A549 (cell line): ENCODE measurements at regions not wholly inside any gene's neighbourhood (a gene's known extent, or its start where the extent isn't known, plus 50 kb on each side); places are given as distances from the start of the nearest gene placed in this dataset.

Experiments
- HDAC2 ChIP-seq: fragments of 200-600 bp; sonication (generic); IDR thresholded peaks from 2 replicates; pipeline ENCODE4 v1.6.1; 2016
- MAZ ChIP-seq: fragments of 150-350 bp; IDR thresholded peaks from 2 replicates; pipeline ENCODE4 v1.6.1; 2014; ENCODE audit warnings: antibody characterized with exemption, low read depth, low read length, borderline replicate concordance
- NFE2L2 ChIP-seq: fragments of 150-350 bp; conservative IDR thresholded peaks from 2 replicates; pipeline ENCODE4 v1.6.1; 2014; ENCODE audit warnings: low read length
- PHF8 ChIP-seq: fragments of 200-600 bp; sonication (generic); IDR thresholded peaks from 2 replicates; pipeline ENCODE4 v1.6.1; 2016; ENCODE audit warnings: low read depth, mild to moderate bottlenecking, antibody characterized with exemption, moderate library complexity, borderline replicate concordance
- POLR2A ChIP-seq: IDR thresholded peaks from 2 replicates; pipeline ENCODE4 v1.6.1; 2012; ENCODE audit warnings: mild to moderate bottlenecking, low read length
- RCOR1 ChIP-seq: fragments of 150-350 bp; IDR thresholded peaks from 2 replicates; pipeline ENCODE4 v1.6.1; 2014; ENCODE audit warnings: antibody characterized with exemption, low read length, low read depth
- SREBF2 ChIP-seq: fragments of 450-650 bp; IDR thresholded peaks from 2 replicates; pipeline ENCODE4 v1.6.1; 2014; ENCODE audit warnings: mild to moderate bottlenecking, moderate library complexity
- TF ChIP-seq, protein P1 (sequence below): fragments of >200 bp; sonication (Bioruptor Twin); formaldehyde crosslinking; IDR thresholded peaks from 3 replicates; pipeline ENCODE4 v1.5.1; 2016
- TF ChIP-seq, protein P2 (sequence below): IDR thresholded peaks from 2 replicates; pipeline ENCODE4 v1.6.1; 2012

DNA sequence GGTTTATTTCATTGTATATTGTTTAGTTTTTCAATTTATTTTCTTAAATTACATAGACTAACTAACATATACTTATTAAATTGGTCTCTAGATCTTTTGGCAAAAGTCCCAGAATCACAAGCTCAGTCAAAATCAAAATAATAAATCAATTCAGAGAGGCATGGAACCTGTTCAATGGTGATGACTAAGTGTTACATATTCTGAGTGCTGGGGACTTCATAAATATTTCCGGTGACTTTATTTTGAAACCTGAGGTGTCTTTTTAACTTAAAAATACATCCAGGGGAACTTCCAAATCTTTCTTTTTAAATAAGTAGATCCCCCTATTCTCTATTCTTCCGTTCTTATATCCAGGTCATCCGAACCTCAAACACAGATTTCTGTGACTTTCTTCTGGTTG, 89.6 kb upstream of the ZNF804B start:
- TF ChIP-seq MAZ (no peak), POLR2A (no peak), NFE2L2 (no peak), RCOR1 (no peak), PHF8 (no peak), SREBF2 (no peak), HDAC2 (no peak)
- TF ChIP-seq, protein P1, sequence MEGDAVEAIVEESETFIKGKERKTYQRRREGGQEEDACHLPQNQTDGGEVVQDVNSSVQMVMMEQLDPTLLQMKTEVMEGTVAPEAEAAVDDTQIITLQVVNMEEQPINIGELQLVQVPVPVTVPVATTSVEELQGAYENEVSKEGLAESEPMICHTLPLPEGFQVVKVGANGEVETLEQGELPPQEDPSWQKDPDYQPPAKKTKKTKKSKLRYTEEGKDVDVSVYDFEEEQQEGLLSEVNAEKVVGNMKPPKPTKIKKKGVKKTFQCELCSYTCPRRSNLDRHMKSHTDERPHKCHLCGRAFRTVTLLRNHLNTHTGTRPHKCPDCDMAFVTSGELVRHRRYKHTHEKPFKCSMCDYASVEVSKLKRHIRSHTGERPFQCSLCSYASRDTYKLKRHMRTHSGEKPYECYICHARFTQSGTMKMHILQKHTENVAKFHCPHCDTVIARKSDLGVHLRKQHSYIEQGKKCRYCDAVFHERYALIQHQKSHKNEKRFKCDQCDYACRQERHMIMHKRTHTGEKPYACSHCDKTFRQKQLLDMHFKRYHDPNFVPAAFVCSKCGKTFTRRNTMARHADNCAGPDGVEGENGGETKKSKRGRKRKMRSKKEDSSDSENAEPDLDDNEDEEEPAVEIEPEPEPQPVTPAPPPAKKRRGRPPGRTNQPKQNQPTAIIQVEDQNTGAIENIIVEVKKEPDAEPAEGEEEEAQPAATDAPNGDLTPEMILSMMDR, result no peak
- TF ChIP-seq, protein P2, sequence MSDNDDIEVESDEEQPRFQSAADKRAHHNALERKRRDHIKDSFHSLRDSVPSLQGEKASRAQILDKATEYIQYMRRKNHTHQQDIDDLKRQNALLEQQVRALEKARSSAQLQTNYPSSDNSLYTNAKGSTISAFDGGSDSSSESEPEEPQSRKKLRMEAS, result no peak
